GM12878 (cell line): ENCODE measurements at regions not wholly inside any gene's neighbourhood (a gene's known extent, or its start where the extent isn't known, plus 50 kb on each side); places are given as distances from the start of the nearest gene placed in this dataset.

Source experiments
- CEBPZ ChIP-seq: fragments of 150-350 bp; IDR thresholded peaks from 2 replicates; pipeline ENCODE4 v1.6.1; 2016; ENCODE audit warnings: low read depth, low read length
- CTCF ChIP-seq, 3 experiments: IDR thresholded peaks in 2 of 3; conservative IDR thresholded peaks in 1 of 3; 2 replicates each; pipeline ENCODE4 v1.5.1; 2011; ENCODE audit warnings: low read depth in 3 of 3, low read length in 3 of 3, mild to moderate bottlenecking in 3 of 3, control low read depth in 2 of 3, moderate library complexity in 2 of 3, inconsistent platforms in 1 of 3, mixed read lengths in 1 of 3; ENCODE audit not compliant: control insufficient read depth in 2 of 3, insufficient read depth in 1 of 3; ENCODE audit errors: extremely low read depth in 1 of 3
- E2F8 ChIP-seq: fragments of 450-650 bp; IDR thresholded peaks from 2 replicates; pipeline ENCODE4 v1.6.1; 2018; ENCODE audit warnings: mild to moderate bottlenecking, low read depth, moderate library complexity; ENCODE audit not compliant: partially characterized antibody
- EP300 ChIP-seq, 2 experiments: fragments of 150-350 bp in 1 of 2; IDR thresholded peaks; 2 replicates each; pipeline ENCODE4 v1.6.1; 2011 to 2012; ENCODE audit warnings: low read depth in 2 of 2, low read length in 2 of 2, borderline replicate concordance in 1 of 2, improper control_type of control experiment in 1 of 2, inconsistent platforms in 1 of 2; ENCODE audit not compliant: control insufficient read depth in 1 of 2
- ESRRA ChIP-seq: IDR thresholded peaks from 2 replicates; pipeline ENCODE4 v1.6.1; 2012; ENCODE audit warnings: mild to moderate bottlenecking, low read length, improper control_type of control experiment
- POLR2A ChIP-seq: IDR thresholded peaks from 2 replicates; pipeline ENCODE4 v1.6.1; 2011; ENCODE audit warnings: low read depth, mild to moderate bottlenecking, low read length
- RBBP5 ChIP-seq: fragments of 200-600 bp; sonication (generic); conservative IDR thresholded peaks from 2 replicates; pipeline ENCODE4 v1.6.1; 2016
- RFX5 ChIP-seq: IDR thresholded peaks from 2 replicates; pipeline ENCODE4 v1.6.1; 2011; ENCODE audit warnings: low read depth, low read length, improper control_type of control experiment

- no peak for TF ChIP-seq RFX5
- TF ChIP-seq CTCF (IDR thresholded peaks at IDR 0.05 in 2 of 3, conservative IDR thresholded peaks at IDR 0.05 in 1 of 3; ENCODE audit: control insufficient read depth in 2 of 3, extremely low read depth in 1 of 3, insufficient read depth in 1 of 3, low read depth in 3 of 3, low read length in 3 of 3) = no peak
- no peak for TF ChIP-seq RBBP5
- no peak for TF ChIP-seq CEBPZ
- no peak for TF ChIP-seq POLR2A
- no peak for TF ChIP-seq EP300 (IDR thresholded peaks at IDR 0.05; ENCODE audit: borderline replicate concordance in 1 of 2, control insufficient read depth in 1 of 2, low read depth in 2 of 2, low read length in 2 of 2)
- TF ChIP-seq E2F8 = no peak
- TF ChIP-seq ESRRA = no peak
These were observed 51.6 kb upstream of the DYNLRB2 start for GRCh38 chr16:80489173-80489572.
